ENCODE measurements at regions not wholly inside any gene's neighbourhood (a gene's known extent, or its start where the extent isn't known, plus 50 kb on each side); places are given as distances from the start of the nearest gene placed in this dataset.

DNA sequence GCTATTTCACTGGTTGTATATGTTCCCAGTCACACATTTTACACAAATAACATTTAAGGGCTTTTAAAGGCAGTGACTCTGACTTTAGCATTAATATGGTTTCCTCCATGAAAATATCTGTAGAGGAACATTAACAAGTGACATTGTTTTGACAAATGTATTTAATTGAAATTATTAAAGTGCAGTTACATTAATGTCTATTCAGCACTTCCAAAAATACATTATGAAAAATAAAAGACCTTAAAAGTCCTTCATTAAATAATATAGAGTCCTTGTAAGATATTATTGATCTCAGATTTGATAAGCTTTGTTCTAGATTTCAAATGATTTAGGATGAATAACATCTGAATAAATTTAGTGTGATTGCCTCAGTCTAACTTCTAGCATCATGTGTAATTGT lies 951.9 kb upstream of the CHORDC1 start:
- TF ChIP-seq CTCF (conservative IDR thresholded peaks at IDR 0.05; ENCODE audit: low read depth, low read length): no peak
- TF ChIP-seq EZH2 (IDR thresholded peaks at IDR 0.05; ENCODE audit: borderline replicate concordance, low read depth, low read length, poor library complexity, severe bottlenecking): no peak
